Glutamatergic neuron (in vitro differentiated cells): ENCODE measurements at regions not wholly inside any gene's neighbourhood (a gene's known extent, or its start where the extent isn't known, plus 50 kb on each side); places are given as distances from the start of the nearest gene placed in this dataset.

Experiments
- DNase-seq: peaks from one replicate; pipeline ENCODE4 v3.0.0; 2022
- H3K27ac Mint-ChIP-seq: one replicate; pipeline ENCODE4 v1.8.0; 2020; ENCODE audit warnings: mild to moderate bottlenecking, mixed read lengths, inconsistent platforms; ENCODE audit not compliant: unreplicated experiment
- H3K27me3 Mint-ChIP-seq: one replicate; pipeline ENCODE4 v1.8.0; 2020; ENCODE audit warnings: mild to moderate bottlenecking, moderate library complexity, mixed read lengths, inconsistent platforms; ENCODE audit not compliant: unreplicated experiment
- H3K36me3 Mint-ChIP-seq: one replicate; pipeline ENCODE4 v1.8.0; 2020; ENCODE audit warnings: mild to moderate bottlenecking, mixed read lengths, inconsistent platforms; ENCODE audit not compliant: unreplicated experiment
- H3K4me1 Mint-ChIP-seq: one replicate; pipeline ENCODE4 v1.8.0; 2020; ENCODE audit warnings: mild to moderate bottlenecking, low read depth, mixed read lengths, inconsistent platforms; ENCODE audit not compliant: unreplicated experiment
- H3K4me3 Mint-ChIP-seq: one replicate; pipeline ENCODE4 v1.8.0; 2020; ENCODE audit warnings: mild to moderate bottlenecking, mixed read lengths, inconsistent platforms; ENCODE audit not compliant: unreplicated experiment
- H3K9me3 Mint-ChIP-seq: one replicate; pipeline ENCODE4 v1.8.0; 2020; ENCODE audit warnings: mild to moderate bottlenecking, moderate library complexity, mixed read lengths, inconsistent platforms; ENCODE audit not compliant: unreplicated experiment
- CTCF ChIP-seq: fragments of 200-600 bp; sonication (generic); IDR thresholded peaks from one replicate; pipeline ENCODE4 v1.5.0; 2021; ENCODE audit not compliant: partially characterized antibody, unreplicated experiment

- TF ChIP-seq CTCF = no peak
- Mint-ChIP-seq H3K4me1 (no peaks in the 10 kb centered on the region), H3K9me3 (peaks cover 1% of the 10 kb centered on the region), H3K27me3 (no peaks in the 10 kb centered on the region), H3K27ac (no peak overlapping the region), H3K4me3 (no peak overlapping the region), H3K36me3 (no peaks in the 10 kb centered on the region)
- no peak for DNase-seq
Measured at GRCh38 chr11:27830206-27830605, 130.0 kb upstream of the BDNF start.

- no peak for DNase-seq
- Mint-ChIP-seq H3K4me1 (no peaks in the 10 kb centered on the region), H3K27ac (no peak overlapping the region), H3K36me3 (no peaks in the 10 kb centered on the region), H3K27me3 (no peaks in the 10 kb centered on the region), H3K9me3 (no peaks in the 10 kb centered on the region), H3K4me3 (no peak overlapping the region)
- no peak for TF ChIP-seq CTCF
Measured at GRCh38 chr11:27820249-27820648, 120.0 kb upstream of the BDNF start.

- no peak for TF ChIP-seq CTCF
- Mint-ChIP-seq H3K27me3 (no peaks in the 10 kb centered on the region), H3K27ac (no peak overlapping the region), H3K4me3 (no peak overlapping the region), H3K36me3 (no peaks in the 10 kb centered on the region), H3K4me1 (no peaks in the 10 kb centered on the region), H3K9me3 (no peaks in the 10 kb centered on the region)
- DNase-seq = no peak
Measured at GRCh38 chr11:27816197-27816596, 115.9 kb upstream of the BDNF start.

- Mint-ChIP-seq H3K27me3 (no peaks in the 10 kb centered on the region), H3K4me1 (no peaks in the 10 kb centered on the region), H3K9me3 (no peaks in the 10 kb centered on the region), H3K4me3 (no peak overlapping the region), H3K27ac (no peak overlapping the region), H3K36me3 (no peaks in the 10 kb centered on the region)
- TF ChIP-seq CTCF = no peak
- no peak for DNase-seq
Measured at GRCh38 chr11:27812341-27812740, 112.1 kb upstream of the BDNF start.

GRCh38 chr11:27807596-27807995 lies 107.3 kb upstream of the BDNF start:
- H3K9me3 Mint-ChIP-seq = no peaks in the 10 kb centered on the region
- H3K36me3 Mint-ChIP-seq = no peaks in the 10 kb centered on the region
- no peaks in the 10 kb centered on the region for H3K4me1 Mint-ChIP-seq
- H3K4me3 Mint-ChIP-seq = no peak overlapping the region
- peaks cover 2% of the 10 kb centered on the region for H3K27me3 Mint-ChIP-seq
- no peak for TF ChIP-seq CTCF
- H3K27ac Mint-ChIP-seq = no peak overlapping the region
- DNase-seq = no peak
